ENCODE measurements at regions not wholly inside any gene's neighbourhood (a gene's known extent, or its start where the extent isn't known, plus 50 kb on each side); places are given as distances from the start of the nearest gene placed in this dataset.

DNA sequence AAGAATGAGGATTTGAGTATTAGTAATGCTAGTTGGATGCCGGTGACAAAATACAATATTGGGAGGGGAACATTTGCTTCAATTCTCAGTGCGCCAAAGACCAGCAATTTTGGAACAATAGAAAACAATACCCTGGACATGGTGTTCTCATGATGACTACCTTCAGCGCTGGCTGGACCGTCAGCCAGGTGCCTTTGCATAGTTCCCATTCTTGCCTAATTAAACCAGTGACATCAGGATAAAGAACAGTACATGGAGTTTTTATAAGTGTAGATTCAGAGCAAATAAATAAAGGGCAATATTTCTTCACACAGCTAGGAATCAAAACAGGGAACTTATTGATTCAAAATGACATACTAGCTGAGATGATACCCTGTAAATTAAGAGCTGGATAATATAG lies 404.8 kb upstream of the RORA start:
- DNase-seq (ENCODE audit: low read depth in 2 of 2) = no peak

DNA sequence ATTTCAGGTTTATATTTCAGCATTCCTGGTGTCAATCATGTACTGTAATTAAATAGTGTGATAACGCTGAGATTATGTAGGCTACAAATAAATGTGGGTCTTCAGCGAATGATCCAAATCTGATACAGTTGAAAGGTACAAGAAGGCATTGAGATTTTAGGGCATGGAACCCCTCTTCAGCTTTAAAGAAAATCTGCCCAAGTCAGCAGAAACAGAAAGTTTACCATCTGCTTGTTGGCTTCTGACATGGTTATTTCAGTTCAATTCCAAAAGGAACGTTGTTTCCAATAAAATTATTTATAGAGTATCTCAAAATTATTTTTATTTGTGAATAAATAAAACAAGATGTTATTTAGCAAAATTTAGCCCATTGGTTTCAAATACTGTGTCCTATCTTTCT lies 400.2 kb upstream of the RORA start:
- DNase-seq (ENCODE audit: low read depth in 2 of 2) = no peak

DNA sequence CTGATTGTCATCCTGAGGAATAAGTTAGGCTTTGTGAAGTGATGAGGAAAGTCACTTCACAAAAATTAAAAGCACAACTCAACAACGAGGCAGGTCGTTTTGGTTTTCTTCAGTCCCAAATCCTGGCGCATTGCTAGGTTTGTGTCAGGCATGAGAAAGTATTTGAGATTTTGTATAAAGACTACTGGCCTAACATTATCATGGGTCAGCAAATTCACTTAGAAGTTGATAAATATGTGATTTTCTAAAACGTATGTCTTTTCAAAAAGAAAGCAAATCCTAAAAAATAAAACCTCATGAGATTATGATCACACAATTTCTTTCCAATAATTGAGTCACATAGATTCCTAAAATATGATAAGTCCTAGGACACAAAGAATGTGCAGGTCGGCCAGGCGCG lies 395.8 kb upstream of the RORA start:
- no peak for DNase-seq (ENCODE audit: low read depth in 2 of 2)

DNA sequence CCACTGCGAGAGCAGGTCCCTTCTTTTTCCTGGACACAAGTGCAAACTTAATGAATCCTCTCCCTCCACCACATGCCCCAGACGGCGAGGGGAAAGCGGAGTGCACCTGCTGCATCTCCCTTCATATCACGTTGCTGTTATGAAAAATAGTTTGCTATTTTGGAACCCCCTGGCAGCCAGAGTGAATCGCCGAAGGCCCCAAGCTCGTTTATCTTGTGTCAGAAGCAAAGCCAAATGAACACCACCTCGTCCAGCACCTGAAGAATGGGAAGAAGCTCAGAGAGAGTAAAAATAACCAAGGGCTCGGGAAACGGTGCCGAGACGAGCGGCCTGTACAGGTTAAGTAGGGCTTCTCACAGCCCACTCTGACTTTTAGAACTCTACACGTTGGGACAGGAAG lies 394.6 kb upstream of the RORA start:
- DNase-seq (ENCODE audit: low read depth in 2 of 2) = no peak

DNA sequence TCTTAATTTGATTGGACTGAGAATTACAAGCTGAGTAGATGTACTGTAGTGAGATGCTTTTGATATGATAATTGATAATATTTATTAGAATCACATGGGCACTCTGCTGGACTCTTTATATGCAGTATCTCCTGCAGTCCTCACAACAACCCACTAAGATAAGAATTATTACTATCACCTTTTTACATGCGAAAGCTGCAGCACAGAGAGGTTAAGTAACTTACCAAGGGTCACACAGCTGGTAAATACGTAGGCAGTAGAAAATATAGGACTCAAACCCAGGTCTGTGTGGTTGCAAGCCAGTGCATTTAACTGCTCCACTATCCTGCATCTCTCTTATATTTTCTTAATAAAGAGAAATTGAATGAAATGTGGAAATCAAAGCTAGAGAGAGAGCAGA lies 392.8 kb upstream of the RORA start:
- DNase-seq (ENCODE audit: low read depth in 2 of 2) = no peak

DNA sequence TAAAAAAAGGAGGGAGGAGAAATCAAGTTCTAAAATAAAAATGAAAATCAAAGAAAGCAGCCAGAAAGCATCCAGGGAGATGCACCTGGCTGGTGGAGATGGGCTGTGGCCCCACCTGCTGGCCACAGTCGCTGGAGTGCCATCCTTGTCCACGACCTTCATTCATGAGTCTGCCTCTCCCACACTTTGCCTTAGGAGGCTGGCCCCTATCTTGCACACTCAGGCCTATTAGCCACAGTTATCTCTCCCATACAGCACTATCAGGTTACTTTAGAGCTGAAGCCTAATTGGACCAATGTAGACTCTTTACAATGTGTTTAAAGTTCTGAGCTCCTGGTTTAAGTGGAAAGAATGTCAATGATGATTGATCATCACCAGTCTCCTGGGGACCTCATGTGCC lies 392.0 kb upstream of the RORA start:
- DNase-seq (ENCODE audit: low read depth in 2 of 2) = peak; percentile 18 to 60

DNA sequence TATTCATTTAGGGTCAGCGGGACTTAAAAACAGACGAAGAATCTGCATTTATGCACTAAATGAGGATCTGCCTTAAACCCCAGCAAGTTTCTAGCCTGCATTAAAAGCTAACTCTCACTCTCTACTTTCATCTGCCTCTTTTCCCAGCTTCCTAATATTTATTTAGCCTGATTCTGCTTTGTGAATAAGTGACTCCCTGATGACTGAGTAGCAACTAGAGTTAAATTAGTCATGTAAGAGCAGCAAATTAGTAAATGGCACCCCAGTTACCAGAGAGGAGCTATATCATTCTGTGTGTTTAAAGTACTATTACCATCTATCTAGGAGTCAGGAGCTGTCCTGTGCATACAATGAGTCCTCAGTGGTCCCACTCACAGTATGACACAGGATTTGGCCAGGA lies 391.0 kb upstream of the RORA start:
- no peak for DNase-seq (ENCODE audit: low read depth in 2 of 2)

DNA sequence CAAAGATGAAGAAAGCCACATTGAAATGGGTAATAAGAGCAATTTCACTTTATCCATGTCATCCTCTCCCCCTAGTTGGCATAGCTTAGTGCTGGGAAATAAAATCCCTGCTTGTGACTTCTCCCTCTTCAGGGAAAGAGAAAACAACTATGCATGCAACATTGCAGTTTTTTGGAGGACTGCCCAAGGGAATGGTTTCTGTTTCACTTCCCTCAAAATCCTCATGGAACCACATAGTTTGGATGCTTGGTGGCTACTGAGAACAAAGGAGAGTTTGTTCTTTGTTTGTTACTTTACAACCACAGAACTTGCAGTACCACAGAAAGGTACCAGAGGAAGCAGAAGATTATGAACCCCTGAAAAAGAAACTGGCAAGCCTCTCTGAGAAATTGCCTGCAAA lies 384.6 kb upstream of the RORA start:
- DNase-seq (ENCODE audit: low read depth in 2 of 2) = peak in 1 of 2 donors; percentile 2

DNA sequence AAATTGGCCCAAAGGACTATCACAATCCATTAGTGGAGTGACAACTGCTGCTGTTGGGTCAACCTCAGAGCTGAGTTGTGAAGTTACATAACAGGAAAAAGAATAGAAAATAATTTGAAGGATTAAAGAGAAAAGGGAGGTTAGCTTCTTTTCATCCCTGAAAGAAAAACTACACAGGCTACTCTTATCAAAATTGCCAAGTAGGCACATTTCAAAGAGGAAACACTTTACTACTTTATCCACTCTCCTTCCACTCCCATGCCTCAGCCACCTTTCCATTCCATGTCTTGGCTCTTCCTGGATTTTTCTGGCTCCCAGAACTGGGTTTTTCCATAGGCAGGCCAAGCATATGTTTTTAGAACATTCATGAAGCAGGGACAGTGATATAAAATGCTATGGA lies 384.0 kb upstream of the RORA start:
- DNase-seq (ENCODE audit: low read depth in 2 of 2) = no peak

DNA sequence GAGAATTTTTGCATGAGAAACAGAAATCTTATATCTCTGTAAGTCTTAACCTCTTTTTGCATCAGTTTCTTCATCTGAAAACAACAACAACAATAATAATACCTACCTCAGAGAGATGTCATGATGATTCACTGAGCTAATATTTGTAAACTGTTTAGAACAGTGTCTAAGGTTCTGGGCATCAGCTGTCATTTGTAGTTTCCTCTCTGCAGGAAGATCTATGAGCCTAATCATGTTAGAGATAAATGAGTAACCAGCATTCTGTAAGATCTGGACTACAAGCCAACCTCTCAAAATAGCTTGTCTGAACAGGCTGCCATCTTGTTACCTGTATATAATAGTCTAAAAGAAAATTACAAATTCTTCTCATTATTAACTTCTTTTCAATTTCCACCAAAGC lies 383.0 kb upstream of the RORA start:
- DNase-seq (ENCODE audit: low read depth in 2 of 2) = no peak

DNA sequence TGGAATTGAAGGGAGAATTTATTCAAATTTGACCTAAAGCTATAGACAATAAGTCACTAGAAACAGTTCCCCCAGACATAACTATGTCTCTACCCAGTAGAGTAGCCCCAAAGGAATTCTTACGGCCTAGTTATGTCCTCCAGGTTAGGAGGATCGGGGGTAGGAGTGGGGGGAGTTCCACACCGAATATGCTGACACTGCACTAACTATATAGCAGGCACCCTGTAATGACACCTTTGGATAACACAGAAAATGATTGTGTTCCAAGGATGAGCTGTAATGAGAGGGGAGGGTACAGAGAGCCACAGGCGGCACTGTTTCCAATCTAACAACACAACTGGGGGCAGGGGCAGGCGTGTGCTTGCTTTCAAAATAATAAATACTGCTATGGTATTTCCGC lies 376.2 kb upstream of the RORA start:
- no peak for DNase-seq (ENCODE audit: low read depth in 2 of 2)

DNA sequence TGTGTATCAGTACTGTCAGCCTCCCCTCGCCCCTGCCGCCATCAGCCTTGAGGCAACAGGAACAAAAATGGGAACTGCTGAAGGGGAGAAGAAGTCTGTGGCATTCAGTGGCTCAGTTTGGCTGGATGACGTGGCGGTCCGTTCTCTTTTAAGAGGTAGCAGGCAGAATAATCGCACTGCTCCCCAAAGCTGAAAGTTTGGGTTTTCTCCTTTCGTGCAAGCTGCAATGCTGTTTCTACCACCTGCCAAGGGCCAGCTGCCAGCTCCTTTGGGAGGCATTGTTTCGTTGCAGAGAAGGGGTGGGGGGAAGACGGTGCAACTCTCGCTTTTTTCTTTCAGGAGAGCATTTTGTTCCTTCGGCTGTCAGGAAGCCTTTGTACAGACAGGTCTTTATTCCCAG lies 369.6 kb upstream of the RORA start:
- DNase-seq (ENCODE audit: low read depth in 2 of 2) = no peak

DNA sequence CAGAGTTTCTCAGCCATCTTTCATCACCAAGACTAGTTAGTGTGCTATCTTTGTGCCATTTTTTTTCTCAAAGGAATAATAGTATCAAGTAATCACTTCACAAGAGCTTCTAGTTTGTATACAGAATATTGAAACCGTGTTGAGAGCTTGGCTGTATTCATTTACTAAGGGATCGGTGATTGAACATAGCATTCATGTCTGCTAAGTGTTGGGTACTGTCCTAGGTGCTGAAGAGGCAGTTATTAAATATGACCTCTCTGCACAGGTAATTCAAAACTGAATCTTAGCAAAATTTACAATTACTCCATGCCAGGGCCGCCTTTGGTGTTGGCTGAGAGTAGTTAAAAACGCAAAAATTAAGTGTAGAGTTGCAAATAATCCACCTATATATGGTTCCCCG lies 355.3 kb upstream of the RORA start:
- DNase-seq (ENCODE audit: low read depth in 2 of 2) = peak; percentile 9 to 28

DNA sequence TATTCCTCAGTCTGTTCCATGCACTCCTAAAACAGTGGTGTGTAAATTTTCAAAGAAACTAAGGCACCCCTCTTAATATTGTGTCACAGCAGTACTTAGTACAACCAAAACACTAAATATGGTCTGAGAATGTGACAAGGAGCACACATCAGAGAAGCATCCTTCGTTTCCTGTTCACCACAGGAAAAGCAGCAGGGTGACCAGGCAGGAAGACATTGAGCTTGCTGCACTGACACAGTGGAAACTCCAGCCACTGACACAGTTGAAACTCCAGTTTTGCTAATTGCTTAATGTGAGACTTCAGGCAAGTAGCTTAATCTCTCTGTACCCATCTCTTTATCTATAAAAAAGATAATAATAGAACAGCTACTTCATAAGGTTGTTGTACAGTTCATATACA lies 353.0 kb upstream of the RORA start:
- DNase-seq (ENCODE audit: low read depth in 2 of 2) = no peak

DNA sequence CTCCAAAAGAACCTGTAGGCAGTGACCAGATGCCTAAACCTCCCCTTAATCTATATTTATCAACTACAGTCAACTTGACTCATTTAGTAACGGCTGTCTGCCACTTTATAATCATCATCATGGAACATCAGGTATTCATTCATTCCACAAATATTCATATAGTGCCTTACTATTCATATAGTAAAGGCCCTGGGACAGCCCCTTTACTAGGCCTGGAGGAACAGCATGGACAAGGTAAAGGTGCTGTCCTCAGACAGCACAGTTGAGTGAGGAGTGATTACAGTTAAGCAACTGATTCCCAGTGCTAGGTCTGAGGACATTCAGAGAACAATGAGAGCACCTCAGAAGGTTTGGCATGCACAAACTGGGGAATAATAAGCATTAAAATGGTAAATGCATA lies 346.5 kb upstream of the RORA start:
- no peak for DNase-seq (ENCODE audit: low read depth in 2 of 2)

DNA sequence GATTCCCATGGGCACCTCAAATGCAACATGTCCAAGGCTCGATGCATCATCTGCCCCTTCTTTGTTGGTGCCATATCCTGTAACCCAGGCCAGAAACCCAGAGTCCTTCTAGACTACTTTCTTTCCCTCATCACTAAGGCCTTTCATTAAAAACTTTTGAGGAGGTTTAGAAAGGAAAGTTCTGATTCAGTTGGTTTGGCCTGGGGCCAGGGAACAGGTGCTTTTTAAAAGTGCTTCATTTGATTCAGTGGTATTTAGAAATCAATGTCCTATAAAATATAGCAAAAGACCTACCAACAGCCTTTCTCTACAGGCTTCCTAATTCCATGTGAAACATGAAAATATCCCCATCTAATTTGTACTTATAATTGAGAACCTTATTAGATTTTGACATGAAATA lies 341.9 kb upstream of the RORA start:
- DNase-seq (ENCODE audit: low read depth in 2 of 2) = no peak

DNA sequence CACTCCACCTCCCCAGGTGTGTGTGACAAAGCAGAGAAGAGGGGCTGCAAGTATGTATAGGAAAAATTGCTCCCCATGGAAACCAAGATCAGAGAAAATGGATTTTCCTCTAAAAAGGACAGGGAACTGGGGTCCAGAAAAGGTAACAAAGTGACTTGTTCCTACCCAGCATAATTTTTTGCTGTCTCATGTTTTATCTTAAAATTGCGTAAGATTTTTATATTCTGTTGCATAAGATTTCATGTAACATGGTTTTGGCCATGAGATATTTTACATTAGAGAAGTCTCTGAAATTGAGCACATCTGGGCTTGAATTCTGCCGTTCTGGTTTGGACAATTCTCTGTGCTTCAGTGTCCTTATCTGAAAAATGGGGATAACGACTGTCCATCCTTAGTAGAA lies 335.7 kb upstream of the RORA start:
- no peak for DNase-seq (ENCODE audit: low read depth in 2 of 2)

DNA sequence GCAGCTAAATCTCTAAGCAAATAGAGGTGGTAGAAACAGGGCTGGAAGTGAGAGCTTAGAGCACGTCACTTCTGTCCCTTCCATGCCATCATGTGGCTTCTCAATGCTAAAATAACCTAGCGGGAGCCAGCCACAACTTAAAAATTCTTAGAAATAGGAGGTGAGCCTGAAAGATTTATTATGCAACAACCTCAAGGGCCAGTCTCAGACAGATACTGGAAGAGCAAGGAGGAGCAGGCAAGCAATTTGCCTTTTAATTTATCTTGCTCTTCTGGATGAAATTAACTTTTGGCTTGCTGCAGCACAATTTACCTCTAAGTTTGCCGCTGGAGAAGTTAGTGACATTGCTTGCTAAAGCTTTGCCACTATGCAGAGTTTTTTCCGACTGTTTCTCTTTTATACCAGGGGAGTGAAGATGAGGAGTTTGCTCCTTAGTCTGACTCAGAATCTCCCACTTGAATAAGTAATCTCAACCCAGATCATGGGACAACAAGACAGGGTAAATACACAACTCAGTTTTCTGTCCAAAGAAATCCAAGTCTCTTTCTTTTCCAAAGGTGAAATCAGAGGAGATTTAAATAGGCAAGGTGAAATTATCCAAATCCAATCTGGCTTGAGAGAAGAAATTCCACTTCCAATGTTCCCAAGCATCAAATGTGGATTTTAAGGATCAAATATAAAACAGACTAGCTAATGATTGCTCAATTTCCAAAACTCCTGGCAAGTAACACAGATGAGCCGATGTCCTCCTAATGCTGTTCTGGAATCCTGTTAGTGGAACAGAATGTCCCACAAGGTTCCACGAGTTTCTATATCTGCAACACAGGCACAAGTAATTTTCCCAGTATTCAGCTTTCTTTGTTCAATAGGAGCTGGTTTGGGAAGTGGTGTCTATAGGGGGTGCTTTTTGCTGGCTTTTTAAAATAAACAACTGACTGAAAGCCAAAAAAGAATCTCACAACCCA lies 329.4 kb upstream of the RORA start:
- DNase-seq (ENCODE audit: low read depth in 2 of 2) = no peak

DNA sequence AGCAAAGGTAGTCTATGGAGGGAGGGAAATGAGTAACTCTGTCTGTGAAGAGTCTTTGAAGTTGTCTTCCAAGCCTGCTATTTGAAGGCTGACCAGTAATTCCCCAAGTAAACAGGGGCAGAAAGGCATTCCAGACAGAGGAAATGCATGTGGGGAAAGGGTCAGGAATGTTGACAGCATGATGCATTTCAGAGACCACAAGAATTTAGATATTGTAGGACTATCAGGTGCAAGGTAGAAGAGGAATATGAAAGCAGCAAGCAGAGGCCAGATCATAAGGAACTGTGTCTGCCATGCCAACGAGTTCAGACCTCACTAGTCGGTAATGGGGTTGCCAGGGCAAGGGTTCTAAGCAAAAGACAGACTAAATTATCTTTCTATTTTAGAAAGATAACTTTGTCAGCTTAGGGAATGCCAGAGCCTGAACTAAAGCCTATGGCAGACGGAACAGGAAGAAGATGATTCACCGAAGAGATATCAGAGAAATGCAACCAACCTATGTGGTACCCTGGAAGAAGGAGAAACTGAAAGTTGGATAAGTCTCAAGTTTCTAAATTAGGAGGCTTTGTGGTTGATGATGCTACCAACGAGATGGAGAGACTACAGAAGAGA lies 327.0 kb upstream of the RORA start:
- peak in 1 of 2 donors; percentile 51 for DNase-seq (ENCODE audit: low read depth in 2 of 2)

DNA sequence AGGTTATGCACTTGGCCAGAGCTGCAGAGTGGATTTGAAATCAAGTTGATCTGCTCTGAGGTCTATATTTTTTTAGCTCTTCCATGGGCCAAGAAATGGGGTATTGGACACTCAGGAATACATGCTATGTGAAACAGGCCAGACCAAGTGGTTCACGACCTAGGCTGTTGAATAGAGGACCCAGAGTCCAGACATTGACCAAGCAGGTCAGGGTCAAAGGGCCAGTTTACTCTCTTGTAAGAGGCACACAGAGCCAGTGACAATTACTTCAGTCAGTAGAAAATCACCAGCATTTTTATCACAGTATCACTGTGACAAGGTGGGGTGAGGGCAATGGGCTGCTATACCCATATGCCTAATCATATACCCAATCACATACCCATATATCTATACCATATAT lies 320.6 kb upstream of the RORA start:
- no peak for DNase-seq (ENCODE audit: low read depth in 2 of 2)

DNA sequence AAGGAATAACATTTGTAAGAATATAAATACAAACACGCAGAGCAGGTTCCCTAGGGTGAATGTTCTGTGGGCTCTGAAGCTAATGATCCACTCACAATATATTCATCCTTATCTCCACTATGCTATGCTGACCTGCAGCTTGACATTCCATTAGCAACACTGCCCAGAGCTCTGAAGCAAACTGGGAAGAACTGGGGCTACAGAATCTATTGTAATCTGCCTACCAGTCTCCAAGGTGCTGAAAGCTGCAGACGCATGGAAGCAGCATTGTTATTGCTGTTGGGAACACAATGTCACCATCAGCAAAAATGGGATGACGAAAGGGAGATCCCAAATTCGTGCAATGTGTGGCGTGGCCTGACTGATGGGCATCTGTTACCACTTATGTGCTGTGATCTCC lies 316.7 kb upstream of the RORA start:
- DNase-seq (ENCODE audit: low read depth in 2 of 2) = no peak

DNA sequence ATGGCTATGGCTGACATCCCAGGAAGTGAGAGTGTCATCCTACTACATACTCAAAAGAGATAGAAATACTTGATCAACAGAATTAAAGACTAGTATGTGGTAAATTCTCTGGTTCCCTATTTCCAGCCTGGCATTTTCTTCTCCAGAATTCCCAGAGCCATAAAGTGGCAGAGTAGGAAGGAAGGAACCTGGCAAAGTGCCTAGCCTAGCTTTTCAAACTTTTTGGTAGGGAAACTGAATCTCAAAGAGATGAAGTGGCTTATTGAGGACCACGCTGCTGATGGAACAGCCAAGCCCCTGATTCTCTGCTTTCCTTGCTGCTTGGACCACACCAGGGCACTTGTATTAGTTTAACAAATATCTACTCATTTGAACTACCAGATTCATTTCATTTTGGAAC lies 312.4 kb upstream of the RORA start:
- DNase-seq (ENCODE audit: low read depth in 2 of 2) = no peak

DNA sequence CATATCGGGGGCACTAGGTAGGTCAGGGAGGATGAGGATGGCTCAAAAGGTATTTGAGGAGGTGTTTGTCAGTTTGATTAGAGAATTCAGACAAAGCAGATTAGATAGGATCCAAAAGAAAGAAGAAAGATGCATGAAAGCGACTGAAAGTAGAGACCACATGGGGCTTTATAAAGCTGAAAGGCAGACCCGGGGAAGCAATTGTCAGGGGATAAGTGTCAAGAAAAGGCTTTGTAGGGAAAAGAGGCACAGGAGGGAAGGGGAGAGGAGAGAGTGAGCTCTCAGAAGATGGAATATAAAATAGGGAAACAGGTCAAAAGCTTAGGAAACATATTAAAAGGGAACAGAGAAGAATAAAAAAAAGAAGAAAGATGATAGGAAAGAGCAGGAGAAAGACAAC lies 308.2 kb upstream of the RORA start:
- DNase-seq (ENCODE audit: low read depth in 2 of 2) = no peak

Measured in lung microvascular endothelial cell (primary cell).